D721Med (cell line): ENCODE measurements at regions not wholly inside any gene's neighbourhood (a gene's known extent, or its start where the extent isn't known, plus 50 kb on each side); places are given as distances from the start of the nearest gene placed in this dataset.

Experiments used
- DNase-seq: peaks from one replicate; pipeline ENCODE4 v3.0.0; 2011; ENCODE audit warnings: low spot score; ENCODE audit not compliant: insufficient read length
- FAIRE-seq: peaks from 2 replicates; lab custom pipeline; 2011; peaks lifted over from hg19 to GRCh38; lab: Jason Lieb, UNC
- CTCF ChIP-seq: IDR thresholded peaks from 2 replicates; pipeline ENCODE4 v1.5.1; 2012; ENCODE audit warnings: mild to moderate bottlenecking, control low read depth; ENCODE audit not compliant: insufficient read depth; ENCODE audit errors: missing control alignments

- DNase-seq (no peak), FAIRE-seq (no peak)
- no peak for TF ChIP-seq CTCF
Observed at GRCh38 chr5:89268460-89268859, 385.5 kb upstream of the MEF2C start.

GRCh38 chr5:89267788-89268187 is 384.8 kb upstream of the MEF2C start:
- DNase-seq = no peak
- FAIRE-seq = no peak
- TF ChIP-seq CTCF = no peak

GRCh38 chr5:89265511-89266179 is 382.7 kb upstream of the MEF2C start:
- no peak for FAIRE-seq
- no peak for TF ChIP-seq CTCF
- DNase-seq = no peak

- DNase-seq (no peak), FAIRE-seq (no peak)
- TF ChIP-seq CTCF = no peak
Observed at GRCh38 chr5:89263846-89264245, 380.9 kb upstream of the MEF2C start.

GRCh38 chr5:89262030-89262429 is 379.0 kb upstream of the MEF2C start:
- no peak for TF ChIP-seq CTCF
- FAIRE-seq = no peak
- DNase-seq = no peak

- TF ChIP-seq CTCF = no peak
- DNase-seq (no peak), FAIRE-seq (no peak)
Observed at GRCh38 chr5:89260254-89260653, 377.3 kb upstream of the MEF2C start.

- no peak for DNase-seq
- no peak for FAIRE-seq
Observed at GRCh38 chr5:89255845-89256463, 373.0 kb upstream of the MEF2C start.

More at GRCh38 chr5:89255845-89256463, 373.0 kb upstream of the MEF2C start:
- TF ChIP-seq CTCF = no peak
